H1 (cell line): ENCODE measurements at regions not wholly inside any gene's neighbourhood (a gene's known extent, or its start where the extent isn't known, plus 50 kb on each side); places are given as distances from the start of the nearest gene placed in this dataset.

Experiments
- CTCF ChIA-PET: fragments of 300-600 bp; sonication (Branson Sonifier 250); formaldehyde crosslinking; loops from one replicate; lab custom pipeline; 2021; ENCODE audit not compliant: partially characterized antibody; lab: Charles Lee
- POLR2A ChIA-PET: fragments of 300-600 bp; sonication (Branson Sonifier 250); formaldehyde crosslinking; loops from one replicate; lab custom pipeline; 2021; ENCODE audit warnings: inconsistent platforms; ENCODE audit not compliant: partially characterized antibody; lab: Charles Lee
- DNase-seq, 2 experiments: peaks; one replicate each; pipeline versions ENCODE4 v3.0.0 to v3.0.0-alpha.2; 2010 to 2022; ENCODE audit warnings: low spot score in 2 of 2, low read depth in 1 of 2, mixed read lengths in 1 of 2
- FAIRE-seq: peaks from 2 replicates; lab custom pipeline; 2011; peaks lifted over from hg19 to GRCh38; lab: Jason Lieb, UNC
- H2AFZ ChIP-seq: 2 replicates; pipeline ENCODE4 v1.8.1; 2012; ENCODE audit warnings: low read length, inconsistent platforms
- H2AK5ac ChIP-seq: 2 replicates; pipeline ENCODE4 v1.6.1; 2013; ENCODE audit warnings: low read depth, low read length
- H2BK120ac ChIP-seq: replicated peaks from 2 replicates; pipeline ENCODE3; 2013; ENCODE audit warnings: low read depth, low read length, inconsistent platforms
- H2BK12ac ChIP-seq: 2 replicates; pipeline ENCODE4 v1.6.1; 2013; ENCODE audit warnings: low read depth, low read length
- H2BK15ac ChIP-seq: 2 replicates; pipeline ENCODE4 v1.6.1; 2013; ENCODE audit warnings: low read length
- H2BK20ac ChIP-seq: 2 replicates; pipeline ENCODE4 v1.6.1; 2013; ENCODE audit warnings: low read length
- H2BK5ac ChIP-seq: 2 replicates; pipeline ENCODE4 v1.6.1; 2013; ENCODE audit warnings: low read depth, low read length
- H3K14ac ChIP-seq: 2 replicates; pipeline ENCODE4 v1.6.1; 2013; ENCODE audit warnings: inconsistent platforms; ENCODE audit not compliant: insufficient read length
- H3K18ac ChIP-seq: 2 replicates; pipeline ENCODE4 v1.6.1; 2013; ENCODE audit warnings: low read length; ENCODE audit errors: extremely low read depth
- H3K23ac ChIP-seq: 2 replicates; pipeline ENCODE4 v1.6.1; 2013; ENCODE audit warnings: inconsistent platforms; ENCODE audit not compliant: insufficient read length
- H3K23me2 ChIP-seq: 2 replicates; pipeline ENCODE4 v1.6.1; 2013; ENCODE audit warnings: low read depth, low read length
- H3K27ac ChIP-seq: 2 replicates; pipeline ENCODE4 v1.6.1; 2011; ENCODE audit warnings: low read depth, low read length, inconsistent platforms
- H3K27me3 ChIP-seq, 4 experiments: replicated peaks in 1 of 4; 1 replicate in 1 of 4; 2 replicates in 3 of 4; pipeline versions ENCODE4 v1.6.1 to v1.8.1; 2011 to 2013; ENCODE audit warnings: low read length in 3 of 4, mild to moderate bottlenecking in 3 of 4, inconsistent platforms in 2 of 4, mixed read lengths in 2 of 4, moderate library complexity in 1 of 4; ENCODE audit not compliant: control insufficient read depth in 3 of 4, insufficient read depth in 3 of 4; ENCODE audit errors: extremely low read depth in 1 of 4
- H3K36me3 ChIP-seq, 4 experiments: 2 replicates each; pipeline versions ENCODE4 v1.6.1 to v1.8.1; 2011 to 2013; ENCODE audit warnings: mild to moderate bottlenecking in 4 of 4, low read length in 3 of 4, moderate library complexity in 2 of 4, control low read depth in 1 of 4, inconsistent platforms in 1 of 4; ENCODE audit not compliant: insufficient read depth in 4 of 4, control insufficient read depth in 2 of 4
- H3K4ac ChIP-seq: replicated peaks from 2 replicates; pipeline ENCODE3; 2013; ENCODE audit warnings: low read length, low read depth, mixed read lengths, inconsistent platforms; ENCODE audit not compliant: insufficient read length
- H3K4me1 ChIP-seq, 4 experiments: replicated peaks in 1 of 4; 1 replicate in 1 of 4; 2 replicates in 3 of 4; pipeline versions ENCODE4 v1.6.1 to v1.8.1; 2011 to 2013; ENCODE audit warnings: low read length in 3 of 4, inconsistent platforms in 2 of 4, mixed read lengths in 1 of 4; ENCODE audit not compliant: insufficient read depth in 4 of 4, control insufficient read depth in 3 of 4
- H3K4me2 ChIP-seq, 2 experiments: 2 replicates each; pipeline versions ENCODE4 v1.6.1 to v1.8.1; 2011 to 2013; ENCODE audit warnings: low read depth in 2 of 2, low read length in 2 of 2, control low read depth in 1 of 2, inconsistent platforms in 1 of 2, mild to moderate bottlenecking in 1 of 2; ENCODE audit not compliant: insufficient read depth in 1 of 2
- H3K4me3 ChIP-seq, 4 experiments: fragments of 200-600, 300-600 bp in 1 of 4; sonication (generic), shearing (Covaris generic), sonication (Bioruptor Twin) in 1 of 4; 2 replicates each; pipeline versions ENCODE4 v1.5.1 to v1.8.1; 2011 to 2016; ENCODE audit warnings: low read length in 4 of 4, low read depth in 3 of 4, control low read depth in 2 of 4, inconsistent platforms in 2 of 4, mild to moderate bottlenecking in 2 of 4, mixed read lengths in 1 of 4, moderate library complexity in 1 of 4; ENCODE audit not compliant: insufficient read depth in 2 of 4; ENCODE audit errors: extremely low read depth in 1 of 4
- H3K56ac ChIP-seq: replicated peaks from 2 replicates; pipeline ENCODE3; 2013; ENCODE audit warnings: low read depth, mild to moderate bottlenecking, mixed read lengths, low read length, inconsistent platforms; ENCODE audit not compliant: insufficient read length
- H3K79me1 ChIP-seq: 2 replicates; pipeline ENCODE4 v1.6.1; 2013; ENCODE audit warnings: low read depth, low read length, control low read depth
- H3K79me2 ChIP-seq, 2 experiments: 2 replicates each; pipeline versions ENCODE4 v1.6.1 to v1.8.1; 2012 to 2013; ENCODE audit warnings: low read length in 2 of 2, mild to moderate bottlenecking in 2 of 2, inconsistent platforms in 1 of 2; ENCODE audit not compliant: insufficient read depth in 2 of 2, control insufficient read depth in 1 of 2
- H3K9ac ChIP-seq, 4 experiments: replicated peaks in 1 of 4; 1 replicate in 1 of 4; 2 replicates in 3 of 4; pipeline versions ENCODE4 v1.6.1 to v1.8.1; 2011 to 2013; ENCODE audit warnings: low read depth in 3 of 4, low read length in 3 of 4, control low read depth in 2 of 4, mild to moderate bottlenecking in 2 of 4, moderate library complexity in 2 of 4, inconsistent platforms in 1 of 4; ENCODE audit errors: extremely low read depth in 1 of 4
- H3K9me3 ChIP-seq, 2 experiments: 2 replicates each; pipeline versions ENCODE4 v1.6.1 to v1.8.1; 2012 to 2013; ENCODE audit warnings: mild to moderate bottlenecking in 2 of 2, moderate library complexity in 2 of 2, control low read depth in 1 of 2, inconsistent platforms in 1 of 2, low read depth in 1 of 2, low read length in 1 of 2, mixed read lengths in 1 of 2; ENCODE audit not compliant: insufficient read depth in 2 of 2
- H4K20me1 ChIP-seq, 2 experiments: replicated peaks in 1 of 2; 2 replicates each; pipeline versions ENCODE3 to v1.8.1; 2011 to 2013; ENCODE audit warnings: inconsistent platforms in 2 of 2, low read length in 2 of 2, mild to moderate bottlenecking in 1 of 2; ENCODE audit not compliant: insufficient read depth in 2 of 2, control insufficient read depth in 1 of 2
- H4K5ac ChIP-seq: 2 replicates; pipeline ENCODE4 v1.6.1; 2013; ENCODE audit warnings: low read length, low read depth, mixed read lengths, inconsistent platforms; ENCODE audit not compliant: insufficient read length
- H4K8ac ChIP-seq: 2 replicates; pipeline ENCODE4 v1.8.0; 2013; ENCODE audit warnings: mild to moderate bottlenecking, moderate library complexity, low read length, inconsistent platforms; ENCODE audit not compliant: insufficient read depth; ENCODE audit errors: extremely low read depth
- H4K91ac ChIP-seq: replicated peaks from 2 replicates; pipeline ENCODE3; 2013; ENCODE audit warnings: low read length, mixed read lengths, inconsistent platforms; ENCODE audit not compliant: insufficient read length
- CHD2 ChIP-seq: IDR thresholded peaks from 2 replicates; pipeline ENCODE4 v1.6.1; 2012; ENCODE audit warnings: low read length, improper control_type of control experiment
- EZH2 ChIP-seq: fragments of 200-600 bp; sonication (generic); IDR thresholded peaks from 2 replicates; pipeline ENCODE4 v1.7.1; 2012; ENCODE audit warnings: low read depth, mild to moderate bottlenecking, moderate library complexity, low read length, inconsistent platforms; ENCODE audit not compliant: severe bottlenecking
- HDAC2 ChIP-seq, 2 experiments: fragments of 300-600 bp in 1 of 2; sonication (generic) in 1 of 2; IDR thresholded peaks; 2 replicates each; pipeline ENCODE4 v1.6.1; 2011 to 2012; ENCODE audit warnings: low read depth in 2 of 2, low read length in 2 of 2, mild to moderate bottlenecking in 2 of 2, moderate library complexity in 2 of 2, borderline replicate concordance in 1 of 2, inconsistent platforms in 1 of 2
- JUND ChIP-seq: IDR thresholded peaks from 2 replicates; pipeline ENCODE4 v1.6.1; 2011; ENCODE audit warnings: mild to moderate bottlenecking, improper control_type of control experiment, low read length
- KDM4A ChIP-seq: IDR thresholded peaks from one replicate; pipeline ENCODE4 v1.7.1; 2012; ENCODE audit warnings: low read depth, mild to moderate bottlenecking, moderate library complexity, low read length, inconsistent platforms; ENCODE audit not compliant: severe bottlenecking
- PHF8 ChIP-seq: fragments of 200-600 bp; sonication (generic); conservative IDR thresholded peaks from 2 replicates; pipeline ENCODE4 v1.7.1; 2012; ENCODE audit warnings: low read depth, mild to moderate bottlenecking, inconsistent platforms, low read length, moderate library complexity
- RNF2 ChIP-seq: fragments of 200-900, 300-1000 bp; sonication (generic); IDR thresholded peaks from 2 replicates; pipeline ENCODE4 v1.7.1; 2016; ENCODE audit warnings: borderline replicate concordance, low read depth, mild to moderate bottlenecking, antibody characterized with exemption, low read length; ENCODE audit not compliant: poor library complexity, severe bottlenecking; ENCODE audit errors: missing control alignments
- SIX5 ChIP-seq: IDR thresholded peaks from 2 replicates; pipeline ENCODE4 v1.6.1; 2011; ENCODE audit warnings: mild to moderate bottlenecking, low read depth, low read length
- TAF1 ChIP-seq: IDR thresholded peaks from 2 replicates; pipeline ENCODE4 v1.6.1; 2011; ENCODE audit warnings: mild to moderate bottlenecking, low read depth, low read length
- TBP ChIP-seq: IDR thresholded peaks from 2 replicates; pipeline ENCODE4 v1.6.1; 2011; ENCODE audit warnings: low read depth, low read length, improper control_type of control experiment
- TF ChIP-seq, protein P1 (sequence below): IDR thresholded peaks from 2 replicates; pipeline ENCODE4 v1.6.1; 2011; ENCODE audit warnings: low read length, improper control_type of control experiment
- TF ChIP-seq, protein P2 (sequence below): IDR thresholded peaks from 2 replicates; pipeline ENCODE4 v1.6.1; 2012; ENCODE audit warnings: low read length, inconsistent platforms

DNA sequence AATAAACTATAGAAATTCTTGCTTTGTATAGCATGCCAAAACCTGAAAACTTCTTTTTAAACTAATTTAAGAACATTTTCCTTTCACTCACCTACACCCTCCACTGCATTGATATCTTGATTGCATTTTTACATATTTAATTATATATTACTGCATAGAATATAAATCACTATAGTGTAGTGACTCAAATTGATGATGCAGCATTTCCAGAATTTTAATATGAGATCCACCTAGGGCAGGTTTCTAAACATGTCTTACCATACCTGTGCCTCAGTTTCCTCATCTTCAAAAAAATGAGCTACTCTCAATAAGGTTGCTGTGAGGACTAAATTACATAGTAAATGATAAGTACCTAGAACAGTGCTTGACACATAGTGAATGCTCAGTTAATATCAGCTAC is 881.5 kb downstream of the RPS29 start:
- Histone ChIP-seq H4K91ac (no peak overlapping the region), H4K20me1 (no peaks in the 10 kb centered on the region), H4K5ac (no peak overlapping the region), H3K36me3 (no peaks in the 10 kb centered on the region; a peak in 1 of 8 replicates), H2BK5ac (no peak overlapping the region), H3K79me1 (no peaks in the 10 kb centered on the region), H3K4me3 (no peak overlapping the region), H3K79me2 (no peaks in the 10 kb centered on the region), H2BK120ac (no peak overlapping the region), H3K4me1 (no peaks in the 10 kb centered on the region), H3K23me2 (no peaks in the 10 kb centered on the region), H3K27ac (no peak overlapping the region), H3K4me2 (no peak overlapping the region), H2BK20ac (no peak overlapping the region), H3K4ac (no peak overlapping the region), H3K56ac (no peak overlapping the region), H2BK15ac (no peak overlapping the region), H2BK12ac (no peak overlapping the region), H4K8ac (no peak overlapping the region), H3K14ac (no peak overlapping the region), H2AFZ (no peak overlapping the region), H3K27me3 (no peaks in the 10 kb centered on the region), H2AK5ac (no peak overlapping the region), H3K9ac (no peak overlapping the region), H3K23ac (no peak overlapping the region), H3K9me3 (no peaks in the 10 kb centered on the region; a peak in 1 of 4 replicates), H3K18ac (no peak overlapping the region)
- no peak for FAIRE-seq
- POLR2A ChIA-PET = no interaction called here
- no peak for DNase-seq
- no peak for TF ChIP-seq SIX5
- no peak for TF ChIP-seq TBP
- no peak for TF ChIP-seq JUND
- TF ChIP-seq, protein P1, sequence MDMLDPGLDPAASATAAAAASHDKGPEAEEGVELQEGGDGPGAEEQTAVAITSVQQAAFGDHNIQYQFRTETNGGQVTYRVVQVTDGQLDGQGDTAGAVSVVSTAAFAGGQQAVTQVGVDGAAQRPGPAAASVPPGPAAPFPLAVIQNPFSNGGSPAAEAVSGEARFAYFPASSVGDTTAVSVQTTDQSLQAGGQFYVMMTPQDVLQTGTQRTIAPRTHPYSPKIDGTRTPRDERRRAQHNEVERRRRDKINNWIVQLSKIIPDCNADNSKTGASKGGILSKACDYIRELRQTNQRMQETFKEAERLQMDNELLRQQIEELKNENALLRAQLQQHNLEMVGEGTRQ = no peak
- TF ChIP-seq TAF1 = no peak
- no peak for TF ChIP-seq KDM4A
- no peak for TF ChIP-seq RNF2
- no peak for TF ChIP-seq PHF8
- TF ChIP-seq CHD2 = no peak
- no peak for TF ChIP-seq HDAC2 (IDR thresholded peaks at IDR 0.05; ENCODE audit: borderline replicate concordance in 1 of 2, low read depth in 2 of 2, low read length in 2 of 2)
- TF ChIP-seq, protein P2, sequence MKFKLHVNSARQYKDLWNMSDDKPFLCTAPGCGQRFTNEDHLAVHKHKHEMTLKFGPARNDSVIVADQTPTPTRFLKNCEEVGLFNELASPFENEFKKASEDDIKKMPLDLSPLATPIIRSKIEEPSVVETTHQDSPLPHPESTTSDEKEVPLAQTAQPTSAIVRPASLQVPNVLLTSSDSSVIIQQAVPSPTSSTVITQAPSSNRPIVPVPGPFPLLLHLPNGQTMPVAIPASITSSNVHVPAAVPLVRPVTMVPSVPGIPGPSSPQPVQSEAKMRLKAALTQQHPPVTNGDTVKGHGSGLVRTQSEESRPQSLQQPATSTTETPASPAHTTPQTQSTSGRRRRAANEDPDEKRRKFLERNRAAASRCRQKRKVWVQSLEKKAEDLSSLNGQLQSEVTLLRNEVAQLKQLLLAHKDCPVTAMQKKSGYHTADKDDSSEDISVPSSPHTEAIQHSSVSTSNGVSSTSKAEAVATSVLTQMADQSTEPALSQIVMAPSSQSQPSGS = no peak
- TF ChIP-seq EZH2 = no peak
- CTCF ChIA-PET = interaction anchor here (0.5 to 2.6 kb wide), 4 partner anchors 11 to 268 kb away, joined by 3 to 8 read pairs (median 3); no protein-coding TSS in a partner anchor
